A673 (cell line): ENCODE measurements at regions not wholly inside any gene's neighbourhood (a gene's known extent, or its start where the extent isn't known, plus 50 kb on each side); places are given as distances from the start of the nearest gene placed in this dataset.
"Not testable (repeated sequence)": the region's sequence is repeated elsewhere in the genome, so short reads cannot be mapped to it uniquely, and the experiment has no call there.

Source experiments
- BruUV-seq: library from RNA; stranded (reverse); fragments of 400-500 nt; replicated peaks from 2 replicates; lab custom pipeline; 2021; lab: Mats Ljungman, UMichigan
- CTCF ChIA-PET: fragments of 300-600 bp; sonication (Branson Sonifier 250); formaldehyde crosslinking; loops from one replicate; lab custom pipeline; 2022; ENCODE audit warnings: antibody characterized with exemption; lab: Charles Lee
- POLR2A ChIA-PET: fragments of 300-600 bp; sonication (Branson Sonifier 250); formaldehyde crosslinking; loops from one replicate; lab custom pipeline; 2022; ENCODE audit warnings: antibody characterized with exemption; ENCODE audit not compliant: low non-redundant PET; lab: Charles Lee
- DNase-seq: peaks from one replicate; pipeline ENCODE4 v3.0.0-alpha.2; 2015; ENCODE audit warnings: low spot score
- H3K27ac ChIP-seq: fragments of 200-600 bp; sonication (generic); 2 replicates; pipeline ENCODE4 v1.5.1; 2016; ENCODE audit warnings: mixed run types, low read depth, mild to moderate bottlenecking, mixed read lengths, antibody characterized with exemption, low read length; ENCODE audit not compliant: poor library complexity, severe bottlenecking
- H3K27me3 ChIP-seq: fragments of 200-600 bp; sonication (generic); replicated peaks from 2 replicates; pipeline ENCODE4 v1.6.1; 2017; ENCODE audit warnings: mixed run types, low read depth, mild to moderate bottlenecking, mixed read lengths, antibody characterized with exemption, low read length; ENCODE audit not compliant: insufficient read depth, poor library complexity
- H3K36me3 ChIP-seq: fragments of 200-600 bp; sonication (generic); 2 replicates; pipeline ENCODE4 v1.6.1; 2016; ENCODE audit warnings: mixed run types, mild to moderate bottlenecking, mixed read lengths, antibody characterized with exemption, low read length; ENCODE audit not compliant: insufficient read depth, poor library complexity, severe bottlenecking
- H3K4me1 ChIP-seq: fragments of 200-600 bp; sonication (generic); 2 replicates; pipeline ENCODE4 v1.6.1; 2017; ENCODE audit warnings: mixed run types, mild to moderate bottlenecking, mixed read lengths, antibody characterized with exemption, low read length; ENCODE audit not compliant: insufficient read depth, poor library complexity, severe bottlenecking
- H3K4me3 ChIP-seq: fragments of 200-600 bp; sonication (generic); 2 replicates; pipeline ENCODE4 v1.5.1; 2016; ENCODE audit warnings: low read depth, mixed run types, mild to moderate bottlenecking, mixed read lengths, low read length; ENCODE audit not compliant: poor library complexity, severe bottlenecking
- H3K9me3 ChIP-seq: fragments of 200-600 bp; sonication (generic); 2 replicates; pipeline ENCODE4 v1.6.1; 2016; ENCODE audit warnings: mixed run types, low read depth, mild to moderate bottlenecking, mixed read lengths, antibody characterized with exemption, low read length; ENCODE audit not compliant: poor library complexity, severe bottlenecking
- CTCF ChIP-seq: fragments of 300-800, 200-600 bp; sonication (generic); conservative IDR thresholded peaks from 2 replicates; pipeline ENCODE4 v1.5.1; 2017; ENCODE audit warnings: low read depth, mild to moderate bottlenecking, antibody characterized with exemption, low read length, moderate library complexity, mixed read lengths
- EZH2 ChIP-seq: fragments of 200-600 bp; sonication (generic); IDR thresholded peaks from 2 replicates; pipeline ENCODE4 v1.6.1; 2017; ENCODE audit warnings: borderline replicate concordance, low read depth, mild to moderate bottlenecking, mixed read lengths, antibody characterized with exemption, low read length; ENCODE audit not compliant: poor library complexity, severe bottlenecking
- intact Hi-C: fragments of 100-400 bp; cut with micrococcal nuclease; formaldehyde crosslinking; loops from one replicate; pipeline ENCODE4 v1.10.0; 2022; ENCODE audit not compliant: unreplicated experiment

- Histone ChIP-seq H3K9me3 (no peaks in the 10 kb centered on the region), H3K36me3 (no peaks in the 10 kb centered on the region), H3K27ac (no peak overlapping the region), H3K4me1 (no peaks in the 10 kb centered on the region), H3K27me3 (no peaks in the 10 kb centered on the region), H3K4me3 (no peak overlapping the region)
- ChIA-PET POLR2A (no interaction called here), CTCF (no interaction called here)
- TF ChIP-seq CTCF (no peak), EZH2 (no peak)
- no TSS peak for BruUV-seq
- intact Hi-C loops = no loop called here
- no peak for DNase-seq
Measured at GRCh38 chr2:186170693-186171092, 315.4 kb upstream of the ZC3H15 start.

GRCh38 chr2:186181625-186182024 lies 304.4 kb upstream of the ZC3H15 start:
- no peaks in the 10 kb centered on the region for H3K4me1 ChIP-seq
- no peak for DNase-seq
- ChIA-PET POLR2A (no interaction called here), CTCF (no interaction called here)
- BruUV-seq = no TSS peak
- no peaks in the 10 kb centered on the region for H3K36me3 ChIP-seq
- intact Hi-C loops = no loop called here
- no peak overlapping the region for H3K4me3 ChIP-seq
- no peaks in the 10 kb centered on the region for H3K9me3 ChIP-seq
- TF ChIP-seq EZH2 = no peak
- TF ChIP-seq CTCF = no peak
- H3K27ac ChIP-seq = no peak overlapping the region
- H3K27me3 ChIP-seq = no peaks in the 10 kb centered on the region

- intact Hi-C loops, CTCF ChIA-PET, BruUV-seq, H3K27me3 ChIP-seq, H3K4me1 ChIP-seq, H3K9me3 ChIP-seq, H3K36me3 ChIP-seq, POLR2A ChIA-PET, DNase-seq, H3K4me3 ChIP-seq, H3K27ac ChIP-seq: not testable (repeated sequence)
Measured at GRCh38 chr2:186182366-186182765, 303.7 kb upstream of the ZC3H15 start.

GRCh38 chr2:186183406-186183805 lies 302.7 kb upstream of the ZC3H15 start:
- Histone ChIP-seq H3K27me3 (no peaks in the 10 kb centered on the region), H3K36me3 (no peaks in the 10 kb centered on the region), H3K4me3 (no peak overlapping the region), H3K9me3 (no peaks in the 10 kb centered on the region), H3K4me1 (no peaks in the 10 kb centered on the region), H3K27ac (no peak overlapping the region)
- intact Hi-C loops = no loop called here
- DNase-seq = peak; percentile 61
- ChIA-PET CTCF (no interaction called here), POLR2A (no interaction called here)
- TF ChIP-seq EZH2 (no peak), CTCF (no peak)
- no TSS peak for BruUV-seq
